SK-N-SH treated with all-trans-retinoic acid at 6 μM for 48 hours (cell line): ENCODE measurements at regions not wholly inside any gene's neighbourhood (a gene's known extent, or its start where the extent isn't known, plus 50 kb on each side); places are given as distances from the start of the nearest gene placed in this dataset.

Source experiments
- ATAC-seq: fragments of 200-7000 bp; cut with Tn5 transposase; 3 replicates; pipeline ENCODE4 v1.9.1; 2020; ENCODE audit warnings: mild to moderate bottlenecking, moderate library complexity
- ARNTL ChIP-seq: fragments of 450-650 bp; formaldehyde crosslinking; IDR thresholded peaks from 2 replicates; pipeline ENCODE4 v1.5.0; 2020; ENCODE audit warnings: low read depth, mild to moderate bottlenecking, moderate library complexity, borderline replicate concordance
- BACH2 ChIP-seq: fragments of 250-450 bp; sonication (Bioruptor Pico); IDR thresholded peaks from 2 replicates; pipeline ENCODE4 v1.9.0; 2021; ENCODE audit warnings: mild to moderate bottlenecking, borderline replicate concordance
- CSDC2 ChIP-seq: fragments of 250-450 bp; sonication (Bioruptor Pico); IDR thresholded peaks from 2 replicates; pipeline ENCODE4 v1.5.0; 2020; ENCODE audit warnings: mild to moderate bottlenecking, moderate library complexity
- CSRNP3 ChIP-seq: fragments of 250-450 bp; sonication (Bioruptor Pico); IDR thresholded peaks from 2 replicates; pipeline ENCODE4 v1.5.1; 2021; ENCODE audit warnings: mild to moderate bottlenecking, moderate library complexity
- ESRRG ChIP-seq: fragments of 250-450 bp; sonication (Bioruptor Pico); IDR thresholded peaks from 2 replicates; pipeline ENCODE4 v1.6.1; 2021; ENCODE audit warnings: mild to moderate bottlenecking
- GLIS3 ChIP-seq: fragments of 250-450 bp; sonication (Bioruptor Pico); IDR thresholded peaks from 2 replicates; pipeline ENCODE4 v1.5.0; 2020; ENCODE audit warnings: mild to moderate bottlenecking, moderate library complexity
- ISL1 ChIP-seq: fragments of 250-450 bp; sonication (Bioruptor Pico); IDR thresholded peaks from 2 replicates; pipeline ENCODE4 v2.1.2; 2022; ENCODE audit warnings: mild to moderate bottlenecking, moderate library complexity
- OSR1 ChIP-seq: fragments of 250-450 bp; sonication (Bioruptor Pico); IDR thresholded peaks from 2 replicates; pipeline ENCODE4 v1.8.0; 2022; ENCODE audit warnings: moderate library complexity, mild to moderate bottlenecking, inconsistent platforms
- POU6F1 ChIP-seq: fragments of 250-450 bp; sonication (Bioruptor Pico); IDR thresholded peaks from 2 replicates; pipeline ENCODE4 v1.8.0; 2021; ENCODE audit warnings: low read depth, mild to moderate bottlenecking, moderate library complexity, borderline replicate concordance
- PPARA ChIP-seq: fragments of 250-450 bp; sonication (Bioruptor Pico); IDR thresholded peaks from 2 replicates; pipeline ENCODE4 v1.5.0; 2020; ENCODE audit warnings: mild to moderate bottlenecking, borderline replicate concordance
- RARB ChIP-seq: fragments of 250-450 bp; sonication (Bioruptor Pico); IDR thresholded peaks from 2 replicates; pipeline ENCODE4 v1.8.0; 2021; ENCODE audit warnings: mild to moderate bottlenecking, moderate library complexity
- SNAI2 ChIP-seq: fragments of 250-450 bp; sonication (Bioruptor Pico); IDR thresholded peaks from 2 replicates; pipeline ENCODE4 v1.5.0; 2020; ENCODE audit warnings: mild to moderate bottlenecking, moderate library complexity
- TCF4 ChIP-seq: fragments of 250-450 bp; sonication (Bioruptor Pico); IDR thresholded peaks from 2 replicates; pipeline ENCODE4 v1.8.0; 2021; ENCODE audit warnings: mild to moderate bottlenecking, moderate library complexity, borderline replicate concordance
- TOX ChIP-seq: fragments of 250-450 bp; sonication (Bioruptor Pico); IDR thresholded peaks from 2 replicates; pipeline ENCODE4 v1.8.0; 2021; ENCODE audit warnings: mild to moderate bottlenecking, moderate library complexity, borderline replicate concordance
- TSHZ2 ChIP-seq: fragments of 250-450 bp; sonication (Bioruptor Pico); IDR thresholded peaks from 2 replicates; pipeline ENCODE4 v1.5.0; 2020; ENCODE audit warnings: mild to moderate bottlenecking, moderate library complexity
- ZC3H10 ChIP-seq: fragments of 250-450 bp; sonication (Bioruptor Pico); IDR thresholded peaks from 2 replicates; pipeline ENCODE4 v1.5.1; 2021; ENCODE audit warnings: mild to moderate bottlenecking, moderate library complexity
- ZFP3 ChIP-seq: fragments of 250-450 bp; sonication (Bioruptor Pico); IDR thresholded peaks from 2 replicates; pipeline ENCODE4 v1.5.0; 2020; ENCODE audit warnings: mild to moderate bottlenecking, moderate library complexity
- ZFP30 ChIP-seq: fragments of 450-650 bp; formaldehyde crosslinking; IDR thresholded peaks from 2 replicates; pipeline ENCODE4 v1.5.0; 2022; ENCODE audit warnings: mild to moderate bottlenecking, moderate library complexity
- ZNF565 ChIP-seq: fragments of 450-650 bp; formaldehyde crosslinking; conservative IDR thresholded peaks from 2 replicates; pipeline ENCODE4 v1.5.0; 2020; ENCODE audit warnings: low read depth, mild to moderate bottlenecking, moderate library complexity
- ZNF70 ChIP-seq: fragments of 450-650 bp; formaldehyde crosslinking; IDR thresholded peaks from 2 replicates; pipeline ENCODE4 v1.5.0; 2020; ENCODE audit warnings: mild to moderate bottlenecking, moderate library complexity
- ZNF8 ChIP-seq: fragments of 450-650 bp; formaldehyde crosslinking; IDR thresholded peaks from 2 replicates; pipeline ENCODE4 v1.5.0; 2020; ENCODE audit warnings: mild to moderate bottlenecking, moderate library complexity
- TF ChIP-seq, protein P1 (sequence below): fragments of 250-450 bp; sonication (Bioruptor Pico); IDR thresholded peaks from 2 replicates; pipeline ENCODE4 v1.8.0; 2020; ENCODE audit warnings: mild to moderate bottlenecking, moderate library complexity, borderline replicate concordance
- TF ChIP-seq, protein P2 (sequence below): fragments of 250-450 bp; sonication (Bioruptor Pico); IDR thresholded peaks from 2 replicates; pipeline ENCODE4 v1.5.1; 2020; ENCODE audit warnings: low read depth, mild to moderate bottlenecking, moderate library complexity

- no peak for ATAC-seq
Observed at GRCh38 chr4:120526033-120526432, 396.5 kb downstream of the PRDM5 start.

GRCh38 chr4:120525106-120525505, 397.4 kb downstream of the PRDM5 start:
- ATAC-seq, result no peak

More at GRCh38 chr4:120526033-120526432, 396.5 kb downstream of the PRDM5 start:
- TF ChIP-seq PPARA (CRISPR knock-in tag) (no peak), ZFP3 (CRISPR knock-in tag) (no peak), BACH2 (CRISPR knock-in tag) (no peak), RARB (CRISPR knock-in tag) (no peak), SNAI2 (CRISPR knock-in tag) (no peak), TOX (no peak), ISL1 (no peak), CSDC2 (CRISPR knock-in tag) (no peak), TSHZ2 (CRISPR knock-in tag) (no peak), ZNF8 (CRISPR knock-in tag) (no peak), OSR1 (CRISPR knock-in tag) (no peak), ARNTL (CRISPR knock-in tag) (no peak), GLIS3 (CRISPR knock-in tag) (no peak), ZC3H10 (CRISPR knock-in tag) (no peak), ZFP30 (no peak), ZNF565 (CRISPR knock-in tag) (no peak), POU6F1 (CRISPR knock-in tag) (no peak), ZNF70 (CRISPR knock-in tag) (no peak)
- TF ChIP-seq, protein P1, sequence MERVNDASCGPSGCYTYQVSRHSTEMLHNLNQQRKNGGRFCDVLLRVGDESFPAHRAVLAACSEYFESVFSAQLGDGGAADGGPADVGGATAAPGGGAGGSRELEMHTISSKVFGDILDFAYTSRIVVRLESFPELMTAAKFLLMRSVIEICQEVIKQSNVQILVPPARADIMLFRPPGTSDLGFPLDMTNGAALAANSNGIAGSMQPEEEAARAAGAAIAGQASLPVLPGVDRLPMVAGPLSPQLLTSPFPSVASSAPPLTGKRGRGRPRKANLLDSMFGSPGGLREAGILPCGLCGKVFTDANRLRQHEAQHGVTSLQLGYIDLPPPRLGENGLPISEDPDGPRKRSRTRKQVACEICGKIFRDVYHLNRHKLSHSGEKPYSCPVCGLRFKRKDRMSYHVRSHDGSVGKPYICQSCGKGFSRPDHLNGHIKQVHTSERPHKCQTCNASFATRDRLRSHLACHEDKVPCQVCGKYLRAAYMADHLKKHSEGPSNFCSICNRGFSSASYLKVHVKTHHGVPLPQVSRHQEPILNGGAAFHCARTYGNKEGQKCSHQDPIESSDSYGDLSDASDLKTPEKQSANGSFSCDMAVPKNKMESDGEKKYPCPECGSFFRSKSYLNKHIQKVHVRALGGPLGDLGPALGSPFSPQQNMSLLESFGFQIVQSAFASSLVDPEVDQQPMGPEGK (CRISPR knock-in tag), result no peak
- TF ChIP-seq, protein P2, sequence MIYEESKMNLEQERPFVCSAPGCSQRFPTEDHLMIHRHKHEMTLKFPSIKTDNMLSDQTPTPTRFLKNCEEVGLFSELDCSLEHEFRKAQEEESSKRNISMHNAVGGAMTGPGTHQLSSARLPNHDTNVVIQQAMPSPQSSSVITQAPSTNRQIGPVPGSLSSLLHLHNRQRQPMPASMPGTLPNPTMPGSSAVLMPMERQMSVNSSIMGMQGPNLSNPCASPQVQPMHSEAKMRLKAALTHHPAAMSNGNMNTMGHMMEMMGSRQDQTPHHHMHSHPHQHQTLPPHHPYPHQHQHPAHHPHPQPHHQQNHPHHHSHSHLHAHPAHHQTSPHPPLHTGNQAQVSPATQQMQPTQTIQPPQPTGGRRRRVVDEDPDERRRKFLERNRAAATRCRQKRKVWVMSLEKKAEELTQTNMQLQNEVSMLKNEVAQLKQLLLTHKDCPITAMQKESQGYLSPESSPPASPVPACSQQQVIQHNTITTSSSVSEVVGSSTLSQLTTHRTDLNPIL (CRISPR knock-in tag), result no peak

More at GRCh38 chr4:120525106-120525505, 397.4 kb downstream of the PRDM5 start:
- TF ChIP-seq CSRNP3 (CRISPR knock-in tag) (no peak), GLIS3 (CRISPR knock-in tag) (no peak), ZNF565 (CRISPR knock-in tag) (no peak), ZFP3 (CRISPR knock-in tag) (no peak), PPARA (CRISPR knock-in tag) (no peak), ZFP30 (no peak), CSDC2 (CRISPR knock-in tag) (no peak), ARNTL (CRISPR knock-in tag) (no peak), ESRRG (CRISPR knock-in tag) (no peak), TCF4 (no peak), RARB (CRISPR knock-in tag) (no peak)
- TF ChIP-seq, protein P1 (CRISPR knock-in tag), result no peak
- TF ChIP-seq, protein P2 (CRISPR knock-in tag), result no peak
